ENCODE measurements at regions not wholly inside any gene's neighbourhood (a gene's known extent, or its start where the extent isn't known, plus 50 kb on each side); places are given as distances from the start of the nearest gene placed in this dataset.

GRCh38 chr12:19003141-19003540 is 126.4 kb upstream of the PLEKHA5 start:
- TF ChIP-seq CEBPB (IDR thresholded peaks at IDR 0.05): no peak
- no peak for TF ChIP-seq CREB1 (IDR thresholded peaks at IDR 0.05; ENCODE audit: low read depth)
- TF ChIP-seq NFIC (IDR thresholded peaks at IDR 0.05): no peak
- TF ChIP-seq EGR1 (IDR thresholded peaks at IDR 0.05): no peak
- TF ChIP-seq TCF12 (IDR thresholded peaks at IDR 0.05; ENCODE audit: low read depth): no peak
- TF ChIP-seq REST (IDR thresholded peaks at IDR 0.05; ENCODE audit: low read depth): no peak
- no peak for TF ChIP-seq ZBTB7A (IDR thresholded peaks at IDR 0.05; ENCODE audit: low read depth)
- TF ChIP-seq USF1 (IDR thresholded peaks at IDR 0.05): no peak
- TF ChIP-seq RAD21 (IDR thresholded peaks at IDR 0.05; ENCODE audit: low read depth): no peak

- no peak for TF ChIP-seq CEBPB (IDR thresholded peaks at IDR 0.05)
- no peak for TF ChIP-seq TAF1 (IDR thresholded peaks at IDR 0.05; ENCODE audit: low read depth)
- no peak for TF ChIP-seq MAX (IDR thresholded peaks at IDR 0.05)
- no peak for TF ChIP-seq ZBTB7A (IDR thresholded peaks at IDR 0.05; ENCODE audit: low read depth)
- TF ChIP-seq USF1 (IDR thresholded peaks at IDR 0.05): no peak
- TF ChIP-seq YY1 (IDR thresholded peaks at IDR 0.05; ENCODE audit: low read depth): no peak
- TF ChIP-seq EGR1 (IDR thresholded peaks at IDR 0.05): no peak
- no peak for TF ChIP-seq EP300 (IDR thresholded peaks at IDR 0.05; ENCODE audit: borderline replicate concordance)
- no peak for TF ChIP-seq CREB1 (IDR thresholded peaks at IDR 0.05; ENCODE audit: low read depth)
- no peak for TF ChIP-seq TCF12 (IDR thresholded peaks at IDR 0.05; ENCODE audit: low read depth)
These were observed 125.4 kb upstream of the PLEKHA5 start for GRCh38 chr12:19003987-19004619.

GRCh38 chr12:19005257-19005801 is 124.2 kb upstream of the PLEKHA5 start:
- TF ChIP-seq YY1 (IDR thresholded peaks at IDR 0.05; ENCODE audit: low read depth) (no peak), CEBPB (IDR thresholded peaks at IDR 0.05) (no peak), TAF1 (IDR thresholded peaks at IDR 0.05; ENCODE audit: low read depth) (no peak)

GRCh38 chr12:19006626-19007137 is 122.9 kb upstream of the PLEKHA5 start:
- TF ChIP-seq EGR1 (IDR thresholded peaks at IDR 0.05) (no peak), TEAD4 (IDR thresholded peaks at IDR 0.05) (no peak), NFIC (IDR thresholded peaks at IDR 0.05) (no peak)

GRCh38 chr12:19008102-19008501 is 121.4 kb upstream of the PLEKHA5 start:
- no peak for TF ChIP-seq ZBTB7A (IDR thresholded peaks at IDR 0.05; ENCODE audit: low read depth)
- no peak for TF ChIP-seq CEBPB (IDR thresholded peaks at IDR 0.05)
- no peak for TF ChIP-seq USF1 (IDR thresholded peaks at IDR 0.05)
- no peak for TF ChIP-seq EP300 (IDR thresholded peaks at IDR 0.05; ENCODE audit: borderline replicate concordance)
- no peak for TF ChIP-seq RAD21 (IDR thresholded peaks at IDR 0.05; ENCODE audit: low read depth)
- TF ChIP-seq MAX (IDR thresholded peaks at IDR 0.05): no peak
- no peak for TF ChIP-seq REST (IDR thresholded peaks at IDR 0.05; ENCODE audit: low read depth)
- no peak for TF ChIP-seq TCF12 (IDR thresholded peaks at IDR 0.05; ENCODE audit: low read depth)
- TF ChIP-seq TAF1 (IDR thresholded peaks at IDR 0.05; ENCODE audit: low read depth): no peak
- TF ChIP-seq EGR1 (IDR thresholded peaks at IDR 0.05): no peak
- TF ChIP-seq YY1 (IDR thresholded peaks at IDR 0.05; ENCODE audit: low read depth): no peak
- TF ChIP-seq CREB1 (IDR thresholded peaks at IDR 0.05; ENCODE audit: low read depth): no peak

GRCh38 chr12:19010087-19010486 is 119.4 kb upstream of the PLEKHA5 start:
- TF ChIP-seq USF1 (IDR thresholded peaks at IDR 0.05) (no peak), TCF12 (IDR thresholded peaks at IDR 0.05; ENCODE audit: low read depth) (no peak), MAX (IDR thresholded peaks at IDR 0.05) (no peak), YY1 (IDR thresholded peaks at IDR 0.05; ENCODE audit: low read depth) (no peak), TEAD4 (IDR thresholded peaks at IDR 0.05) (no peak), EP300 (IDR thresholded peaks at IDR 0.05; ENCODE audit: borderline replicate concordance) (no peak), FOXM1 (IDR thresholded peaks at IDR 0.05; ENCODE audit: borderline replicate concordance, low read depth) (no peak), REST (IDR thresholded peaks at IDR 0.05; ENCODE audit: low read depth) (no peak), RAD21 (IDR thresholded peaks at IDR 0.05; ENCODE audit: low read depth) (no peak), ZBTB7A (IDR thresholded peaks at IDR 0.05; ENCODE audit: low read depth) (no peak), CEBPB (IDR thresholded peaks at IDR 0.05) (no peak), NFIC (IDR thresholded peaks at IDR 0.05) (no peak), CREB1 (IDR thresholded peaks at IDR 0.05; ENCODE audit: low read depth) (no peak), EGR1 (IDR thresholded peaks at IDR 0.05) (no peak), TAF1 (IDR thresholded peaks at IDR 0.05; ENCODE audit: low read depth) (no peak)
